HG03196 (cell line): ENCODE measurements at regions not wholly inside any gene's neighbourhood (a gene's known extent, or its start where the extent isn't known, plus 50 kb on each side); places are given as distances from the start of the nearest gene placed in this dataset.
"Not testable (repeated sequence)": the region's sequence is repeated elsewhere in the genome, so short reads cannot be mapped to it uniquely, and the experiment has no call there.

ENCODE experiments used
- ATAC-seq: cut with Tn5 transposase; IDR thresholded peaks from one replicate; pipeline ENCODE4 v1.9.1; 2021; ENCODE audit not compliant: unreplicated experiment

GRCh38 chr6:135129136-135129856 is 51.8 kb upstream of the MYB start:
- peak; percentile 51 for ATAC-seq

- peak; percentile 91 for ATAC-seq
These were observed 52.7 kb upstream of the MYB start for GRCh38 chr6:135128268-135128914.

GRCh38 chr6:135126729-135127128 is 54.4 kb upstream of the MYB start:
- no peak for ATAC-seq

- ATAC-seq, result no peak
These were observed 55.1 kb upstream of the MYB start for GRCh38 chr6:135126034-135126433.

- ATAC-seq, result no peak
These were observed 59.7 kb upstream of the MYB start for GRCh38 chr6:135121434-135121833.

- ATAC-seq, result no peak
These were observed 62.9 kb upstream of the MYB start for GRCh38 chr6:135118134-135118730.

- no peak for ATAC-seq
These were observed 62.9 kb upstream of the HBS1L start for GRCh38 chr6:135117413-135117968.

GRCh38 chr6:135116571-135116970 is 61.9 kb upstream of the HBS1L start:
- no peak for ATAC-seq

GRCh38 chr6:135115834-135116233 is 61.2 kb upstream of the HBS1L start:
- no peak for ATAC-seq

GRCh38 chr6:135115411-135115810 is 60.8 kb upstream of the HBS1L start:
- ATAC-seq, result no peak

- ATAC-seq, result peak; percentile 57
These were observed 59.9 kb upstream of the HBS1L start for GRCh38 chr6:135114355-135115145.

GRCh38 chr6:135113860-135114259 is 59.2 kb upstream of the HBS1L start:
- no peak for ATAC-seq

- not testable (repeated sequence) for ATAC-seq
These were observed 58.3 kb upstream of the HBS1L start for GRCh38 chr6:135112951-135113350.

GRCh38 chr6:135110261-135110781 is 55.7 kb upstream of the HBS1L start:
- not testable (repeated sequence) for ATAC-seq

GRCh38 chr6:135109761-135110160 is 55.1 kb upstream of the HBS1L start:
- ATAC-seq, result no peak

GRCh38 chr6:135108692-135109091 is 54.1 kb upstream of the HBS1L start:
- ATAC-seq, result no peak

GRCh38 chr6:135106611-135107010 is 52.0 kb upstream of the HBS1L start:
- ATAC-seq, result no peak

- no peak for ATAC-seq
These were observed 51.1 kb upstream of the HBS1L start for GRCh38 chr6:135105710-135106109.

GRCh38 chr6:135105299-135105698 is 50.7 kb upstream of the HBS1L start:
- ATAC-seq, result no peak
